ENCODE measurements at regions not wholly inside any gene's neighbourhood (a gene's known extent, or its start where the extent isn't known, plus 50 kb on each side); places are given as distances from the start of the nearest gene placed in this dataset.

DNA sequence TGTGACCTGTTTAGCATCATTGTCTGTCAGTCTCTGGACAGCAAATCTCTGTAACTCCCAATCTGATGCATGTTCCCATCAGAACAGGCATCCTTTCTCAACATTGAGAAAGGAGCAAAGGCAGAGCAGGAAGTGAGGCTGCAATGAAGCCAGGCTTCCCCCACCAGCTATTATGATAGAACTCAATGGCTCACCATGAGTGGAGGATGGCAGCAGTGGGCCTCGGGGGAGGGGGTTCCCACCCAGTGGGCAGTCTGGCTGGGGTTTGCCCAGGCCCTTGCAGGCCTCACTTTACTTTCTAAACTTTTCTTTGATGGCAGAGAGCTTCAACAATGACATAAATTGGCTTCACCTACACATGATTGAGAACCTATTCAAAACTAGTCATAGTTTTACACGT lies 240.6 kb upstream of the CXCR4 start:
- TF ChIP-seq POLR2A (IDR thresholded peaks at IDR 0.05) = no peak
- TF ChIP-seq, protein P1, sequence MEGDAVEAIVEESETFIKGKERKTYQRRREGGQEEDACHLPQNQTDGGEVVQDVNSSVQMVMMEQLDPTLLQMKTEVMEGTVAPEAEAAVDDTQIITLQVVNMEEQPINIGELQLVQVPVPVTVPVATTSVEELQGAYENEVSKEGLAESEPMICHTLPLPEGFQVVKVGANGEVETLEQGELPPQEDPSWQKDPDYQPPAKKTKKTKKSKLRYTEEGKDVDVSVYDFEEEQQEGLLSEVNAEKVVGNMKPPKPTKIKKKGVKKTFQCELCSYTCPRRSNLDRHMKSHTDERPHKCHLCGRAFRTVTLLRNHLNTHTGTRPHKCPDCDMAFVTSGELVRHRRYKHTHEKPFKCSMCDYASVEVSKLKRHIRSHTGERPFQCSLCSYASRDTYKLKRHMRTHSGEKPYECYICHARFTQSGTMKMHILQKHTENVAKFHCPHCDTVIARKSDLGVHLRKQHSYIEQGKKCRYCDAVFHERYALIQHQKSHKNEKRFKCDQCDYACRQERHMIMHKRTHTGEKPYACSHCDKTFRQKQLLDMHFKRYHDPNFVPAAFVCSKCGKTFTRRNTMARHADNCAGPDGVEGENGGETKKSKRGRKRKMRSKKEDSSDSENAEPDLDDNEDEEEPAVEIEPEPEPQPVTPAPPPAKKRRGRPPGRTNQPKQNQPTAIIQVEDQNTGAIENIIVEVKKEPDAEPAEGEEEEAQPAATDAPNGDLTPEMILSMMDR (IDR thresholded peaks at IDR 0.05) = no peak

All from thyroid gland (tissue), 4 donors.